HG02798 (cell line): ENCODE measurements at regions not wholly inside any gene's neighbourhood (a gene's known extent, or its start where the extent isn't known, plus 50 kb on each side); places are given as distances from the start of the nearest gene placed in this dataset.
A peak's percentile ranks its signal among the peaks of the same experiment; 100 is the strongest.
"Not testable (repeated sequence)": the region's sequence is repeated elsewhere in the genome, so short reads cannot be mapped to it uniquely, and the experiment has no call there.

Experiments
- ATAC-seq: cut with Tn5 transposase; IDR thresholded peaks from one replicate; pipeline ENCODE4 v1.9.1; 2021; ENCODE audit warnings: mild to moderate bottlenecking; ENCODE audit not compliant: unreplicated experiment, poor library complexity

DNA sequence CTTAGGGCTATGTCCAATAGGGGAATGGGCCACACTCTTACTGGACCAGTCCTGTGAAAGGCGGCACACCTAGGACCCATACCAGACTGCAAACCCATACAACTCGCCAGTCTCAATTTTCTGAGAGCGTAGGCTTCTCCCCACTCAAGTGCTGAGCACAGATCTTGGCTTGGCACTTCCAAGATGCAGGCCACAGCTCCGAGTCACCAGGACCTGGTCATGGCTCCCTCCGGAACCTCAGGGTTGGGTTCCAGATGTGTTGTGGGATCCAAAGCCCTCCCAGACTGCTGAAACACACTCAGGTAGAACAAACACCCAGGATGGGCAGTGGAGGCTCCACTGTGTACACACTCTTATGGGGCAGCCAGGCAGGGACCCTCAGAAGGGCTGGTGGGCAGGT is 103.3 kb downstream of the TMEM144 start:
- ATAC-seq = no peak

DNA sequence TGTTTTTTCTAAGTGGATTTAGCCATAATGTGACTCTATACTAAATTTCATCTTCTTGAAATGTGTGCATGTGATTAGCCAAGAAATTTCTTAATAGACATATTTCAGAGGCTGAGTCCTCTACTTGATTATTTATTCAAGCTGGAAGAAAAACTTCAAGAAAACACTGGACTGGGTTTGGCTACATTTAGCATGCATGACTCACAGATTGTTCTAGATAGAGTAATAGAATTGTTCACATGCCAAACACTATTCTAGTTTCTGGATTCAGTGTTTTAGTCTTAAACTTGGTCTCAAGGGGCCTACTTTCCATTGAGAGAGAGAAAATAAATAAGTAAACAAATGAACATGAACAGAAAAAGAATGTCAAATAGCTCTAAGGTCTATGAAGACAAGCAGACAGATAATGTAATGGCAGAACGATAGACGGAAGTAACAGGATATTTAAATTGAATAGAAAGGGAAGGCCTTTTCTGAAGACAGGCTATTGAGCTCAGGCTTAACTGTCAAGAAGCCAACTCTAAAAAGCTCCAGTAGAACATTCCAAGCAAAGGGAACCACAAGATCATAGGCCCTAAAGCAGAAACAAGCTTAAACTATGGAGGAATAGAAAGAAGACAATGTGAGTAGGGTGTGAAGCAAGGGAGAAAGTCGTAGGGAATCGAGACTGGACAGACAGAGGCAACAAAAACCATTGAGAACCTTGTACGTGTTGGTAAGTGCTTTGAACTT is 104.6 kb downstream of the TMEM144 start:
- no peak for ATAC-seq

DNA sequence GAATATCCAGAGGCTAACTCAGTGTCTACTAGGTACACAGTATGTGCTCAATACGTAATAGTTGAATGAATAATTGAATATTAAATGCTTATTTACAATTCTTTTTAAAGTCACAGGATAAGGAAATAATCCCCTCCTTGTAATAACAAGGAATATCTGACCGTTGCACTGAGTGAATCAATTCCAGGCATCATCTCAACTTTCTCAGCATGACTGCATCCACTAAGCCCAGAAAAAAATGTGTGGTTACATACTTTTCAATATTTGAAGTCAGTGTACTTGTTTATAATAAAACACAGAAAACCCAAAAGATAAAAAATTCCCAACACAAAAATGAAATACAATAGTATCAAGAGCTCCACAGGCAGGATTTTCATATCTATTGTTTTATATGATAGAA is 105.4 kb downstream of the TMEM144 start:
- ATAC-seq = no peak

DNA sequence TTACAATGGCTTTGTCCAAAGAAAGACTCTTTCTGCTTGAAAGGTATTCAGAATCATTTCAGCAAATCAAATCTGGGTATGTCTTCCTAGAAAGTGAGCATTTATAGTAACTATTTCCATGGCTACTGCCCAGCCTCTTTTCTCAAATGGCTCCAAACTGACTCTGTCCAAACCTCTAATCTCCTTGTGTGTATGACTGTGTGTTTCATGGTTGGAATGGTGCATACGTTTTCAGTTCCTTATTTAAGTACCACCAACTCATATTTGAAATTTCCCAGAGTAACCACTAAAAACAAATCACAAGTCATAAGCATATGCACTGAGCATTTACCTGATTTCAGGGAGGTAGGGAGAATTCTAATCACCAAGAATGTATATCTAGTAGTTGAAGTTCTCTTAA is 106.0 kb downstream of the TMEM144 start:
- ATAC-seq = peak; percentile 52

DNA sequence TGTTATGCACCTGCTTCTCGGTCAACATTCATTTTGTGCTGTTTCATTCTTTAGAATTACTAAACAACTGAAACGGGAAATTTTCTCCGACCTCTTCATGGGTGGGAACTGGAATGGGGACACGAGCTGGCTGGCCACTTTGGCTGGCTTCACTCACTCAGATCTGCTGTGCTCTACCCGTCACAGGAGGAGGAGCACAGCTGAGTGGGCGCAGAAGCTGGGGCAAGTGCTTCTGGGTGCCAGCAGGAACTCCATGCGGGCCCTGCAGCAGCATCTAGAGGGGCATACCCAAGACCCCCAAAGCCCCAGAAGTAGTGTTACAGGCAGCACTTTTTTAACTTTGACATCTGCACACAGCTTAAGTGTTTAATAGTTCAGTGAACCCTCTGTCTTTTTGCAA is 109.6 kb downstream of the TMEM144 start:
- no peak for ATAC-seq

DNA sequence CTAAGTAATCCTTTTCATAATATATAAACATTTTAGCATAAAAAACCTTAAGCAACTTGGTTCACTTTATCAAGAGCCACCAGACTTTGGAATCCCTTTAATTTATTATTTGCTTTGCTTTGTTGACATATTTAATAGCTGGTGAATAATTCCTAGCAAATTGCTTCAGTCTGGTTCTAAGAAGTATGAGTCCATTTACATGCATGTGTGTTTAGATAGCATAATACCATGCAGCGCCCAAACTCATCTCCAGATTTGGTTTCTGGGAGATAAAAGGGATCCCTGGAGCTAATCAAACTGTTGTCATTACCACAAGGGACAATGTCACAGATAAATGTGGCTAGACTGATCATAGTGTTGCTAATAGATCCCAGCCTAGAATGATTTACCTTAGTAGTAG is 111.8 kb downstream of the TMEM144 start:
- no peak for ATAC-seq

DNA sequence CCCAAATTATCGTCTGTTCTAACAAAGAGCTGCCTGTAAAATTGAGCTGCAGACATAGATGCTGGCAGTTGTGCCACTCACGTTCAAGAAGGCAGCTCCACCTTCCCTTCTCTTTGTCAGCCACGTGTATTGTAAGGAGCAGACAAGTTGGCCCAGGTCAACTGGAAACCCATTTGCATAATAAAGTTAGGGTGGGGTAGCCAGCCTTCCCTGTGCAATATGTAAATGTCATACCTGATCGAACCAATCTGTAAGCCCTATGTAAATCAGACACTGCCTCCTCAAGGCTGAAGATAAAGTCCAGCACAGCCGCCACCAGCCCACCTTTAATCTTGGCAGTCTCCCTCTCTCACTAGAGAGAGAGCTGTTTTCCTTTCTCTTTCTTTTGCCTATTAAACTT is 117.2 kb downstream of the TMEM144 start:
- no peak for ATAC-seq

DNA sequence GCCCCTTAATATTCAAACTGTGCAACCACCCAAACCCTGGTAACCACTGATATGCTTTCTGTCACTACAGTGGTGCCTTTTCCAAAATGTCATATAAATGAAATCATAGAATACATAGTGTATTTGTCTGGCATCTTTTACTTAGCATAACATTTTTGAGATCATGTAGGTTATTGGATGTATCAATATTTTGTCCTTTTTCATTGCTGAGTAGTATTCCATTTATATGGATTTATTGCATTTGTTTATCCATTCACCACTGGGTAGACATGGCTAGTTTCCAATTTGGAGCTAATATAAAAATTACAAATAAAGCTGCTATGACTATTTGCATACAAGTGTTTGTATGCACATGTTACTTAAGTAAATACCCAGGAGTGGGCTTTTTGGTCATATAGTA is 121.6 kb downstream of the TMEM144 start:
- ATAC-seq = no peak

DNA sequence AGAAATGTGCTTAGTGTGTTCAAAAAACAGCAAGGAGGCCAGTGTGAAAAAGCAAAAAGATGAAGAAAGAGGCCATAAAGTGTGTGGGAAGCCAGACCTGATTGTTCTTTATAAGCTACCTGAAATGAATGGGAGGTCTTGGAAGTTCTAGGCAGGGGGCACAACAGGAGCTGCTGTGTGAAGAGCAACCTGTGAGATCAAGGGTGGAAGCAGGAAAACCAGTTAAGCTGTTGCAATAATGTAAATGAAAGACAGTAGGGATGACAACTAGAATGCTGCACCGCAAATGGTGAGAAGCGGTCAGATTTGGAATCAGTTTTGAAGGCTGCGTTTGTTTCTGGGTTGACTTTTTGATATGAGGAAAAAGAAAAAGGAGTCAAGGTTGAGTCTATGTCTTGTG is 123.5 kb downstream of the TMEM144 start:
- ATAC-seq = no peak

DNA sequence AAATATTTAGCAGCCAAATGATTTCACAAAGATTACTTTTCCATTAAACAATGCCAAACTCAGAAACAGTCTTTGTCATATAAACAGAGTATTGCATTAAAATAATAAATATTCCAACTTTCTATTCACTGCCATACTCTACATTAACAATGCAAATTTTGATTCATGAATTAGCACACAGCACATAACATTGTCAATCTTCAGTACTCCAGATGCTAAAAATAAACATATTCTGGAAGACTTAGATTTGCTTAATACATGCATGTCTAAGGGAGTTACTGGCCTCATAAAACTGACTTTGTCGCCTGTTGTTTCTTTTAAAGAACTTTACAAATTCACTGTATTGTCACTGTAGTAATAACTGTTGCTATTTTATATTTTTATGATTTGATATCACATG is 131.6 kb downstream of the TMEM144 start:
- no peak for ATAC-seq

DNA sequence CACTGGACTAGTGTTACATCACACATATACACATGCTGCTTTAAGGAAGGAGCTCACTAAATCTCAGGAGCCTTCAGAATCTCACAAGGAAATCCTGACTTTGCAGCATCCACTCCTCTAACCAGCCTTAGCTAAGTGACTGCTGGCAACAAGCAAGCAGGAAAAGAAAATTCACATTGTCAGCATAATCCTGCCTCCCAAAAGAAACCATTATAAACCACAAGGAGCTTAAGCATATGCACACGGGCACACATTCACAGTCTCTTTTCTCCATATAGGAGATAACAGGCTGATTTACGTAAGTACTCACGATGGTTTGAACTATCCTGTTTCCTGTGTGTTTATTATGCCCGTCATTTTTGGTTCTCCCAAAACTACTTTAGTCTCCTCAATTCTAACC is 136.3 kb downstream of the TMEM144 start:
- no peak for ATAC-seq

DNA sequence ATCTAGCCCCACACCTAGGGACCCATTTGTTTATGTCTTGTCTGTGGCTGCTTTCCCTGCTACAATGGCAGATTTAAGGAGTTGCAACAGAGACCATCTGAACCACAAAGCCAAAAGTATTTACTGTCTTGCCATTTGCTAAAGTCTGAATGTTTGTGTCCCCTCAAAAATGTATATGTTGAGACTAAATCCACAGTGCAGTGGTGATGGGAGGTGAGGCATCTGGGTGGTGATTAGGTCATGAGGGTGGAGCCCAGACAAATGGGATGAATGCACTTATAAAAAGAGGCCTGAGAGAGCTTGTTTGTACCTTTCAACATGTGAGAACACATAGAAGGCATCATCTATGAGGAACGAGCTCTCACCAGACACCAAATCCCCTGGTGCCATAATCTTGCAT is 137.3 kb downstream of the TMEM144 start:
- no peak for ATAC-seq

DNA sequence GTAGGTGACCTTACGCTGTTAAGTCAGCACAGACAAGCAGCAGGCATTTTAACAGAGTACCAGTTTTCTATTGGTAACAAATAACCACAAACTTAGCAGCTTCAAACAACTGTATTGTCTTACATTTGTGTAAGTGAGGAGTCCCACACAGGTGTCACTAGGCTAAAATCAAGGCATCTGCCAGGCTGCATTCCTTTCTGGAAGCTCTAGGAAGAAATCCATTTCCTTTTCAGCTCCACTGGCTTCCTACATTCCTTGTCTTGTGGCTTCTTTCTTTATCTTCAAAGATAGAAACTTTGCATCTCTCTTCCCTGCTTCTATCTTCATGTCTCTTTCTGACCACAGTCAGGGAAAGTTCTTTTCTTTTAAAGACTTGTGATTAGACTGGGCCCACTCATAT is 139.9 kb downstream of the TMEM144 start:
- no peak for ATAC-seq

DNA sequence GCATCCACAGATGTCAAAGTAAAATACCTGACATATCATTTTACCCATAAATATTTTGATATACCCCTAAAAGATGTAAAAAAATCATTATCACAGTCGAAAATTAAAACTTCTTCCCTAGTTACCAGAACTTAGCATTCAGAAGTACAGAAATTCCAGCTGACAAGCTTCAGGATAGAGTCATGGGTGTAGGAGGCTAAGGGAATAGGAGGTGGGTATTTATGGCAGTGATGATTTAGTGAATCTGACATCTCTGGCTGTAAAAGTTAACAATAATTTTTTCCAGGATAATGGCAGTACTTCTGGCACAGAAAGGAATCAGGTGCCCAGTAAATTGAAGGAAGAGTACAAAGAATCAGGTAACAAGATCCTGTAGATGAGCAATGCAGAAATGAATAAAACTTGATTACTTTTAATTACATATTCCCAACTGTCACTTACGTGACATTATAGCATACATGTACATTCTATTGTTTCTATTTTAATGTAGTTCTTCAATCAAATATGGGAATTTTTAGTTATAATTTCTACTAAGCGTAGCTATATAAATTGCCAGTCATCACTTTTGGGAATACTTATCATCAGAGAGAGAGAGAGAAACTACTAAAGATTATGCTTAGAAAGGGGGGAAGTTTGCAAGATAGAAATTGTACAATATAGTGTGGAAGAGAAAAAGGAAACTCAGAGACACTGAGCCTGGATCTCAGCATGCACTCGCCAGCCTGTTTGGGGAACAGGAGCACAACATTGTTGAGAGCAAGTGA is 143.4 kb downstream of the TMEM144 start:
- no peak for ATAC-seq

DNA sequence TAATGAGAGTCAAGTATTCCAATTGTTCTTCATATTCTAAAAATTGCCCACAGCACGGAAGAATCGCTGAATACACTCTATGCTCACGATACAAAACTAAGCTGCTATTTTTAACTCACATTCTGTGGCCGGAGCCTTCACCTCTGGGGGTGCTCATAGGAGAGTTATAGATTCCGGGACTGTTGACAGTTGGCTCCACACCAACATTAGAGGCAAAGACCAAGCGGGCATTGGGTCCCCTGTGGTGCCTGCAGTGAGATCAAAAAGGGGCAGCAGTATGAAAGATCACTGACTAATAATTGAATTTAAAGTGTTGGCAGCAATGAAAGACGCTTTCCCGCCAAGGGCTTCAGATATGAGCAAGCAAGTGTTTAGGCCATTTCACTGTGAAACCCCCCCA is 146.0 kb downstream of the TMEM144 start:
- ATAC-seq = no peak

DNA sequence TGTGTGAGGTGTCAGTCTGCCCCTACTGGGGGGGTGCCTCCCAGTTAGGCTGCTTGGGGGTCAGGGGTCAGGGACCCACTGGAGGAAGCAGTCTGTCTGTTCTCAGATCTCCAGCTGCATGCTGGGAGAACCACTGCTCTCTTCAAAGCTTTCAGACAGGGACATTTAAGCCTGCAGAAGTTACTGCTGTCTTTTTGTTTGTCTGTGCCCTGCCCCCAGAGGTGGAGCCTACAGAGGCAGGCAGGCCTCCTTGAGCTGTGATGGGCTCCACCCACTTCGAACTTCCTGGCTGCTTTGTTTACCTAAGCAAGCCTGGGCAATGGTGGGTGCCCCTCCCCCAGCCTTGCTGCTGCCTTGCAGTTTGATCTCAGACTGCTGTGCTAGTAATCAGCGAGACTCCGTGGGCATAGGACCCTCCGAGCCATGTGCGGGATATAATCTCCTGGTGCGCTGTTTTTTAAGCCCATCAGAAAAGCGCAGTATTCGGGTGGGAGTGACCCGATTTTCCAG is 153.7 kb upstream of the RXFP1 start:
- ATAC-seq = not testable (repeated sequence)

DNA sequence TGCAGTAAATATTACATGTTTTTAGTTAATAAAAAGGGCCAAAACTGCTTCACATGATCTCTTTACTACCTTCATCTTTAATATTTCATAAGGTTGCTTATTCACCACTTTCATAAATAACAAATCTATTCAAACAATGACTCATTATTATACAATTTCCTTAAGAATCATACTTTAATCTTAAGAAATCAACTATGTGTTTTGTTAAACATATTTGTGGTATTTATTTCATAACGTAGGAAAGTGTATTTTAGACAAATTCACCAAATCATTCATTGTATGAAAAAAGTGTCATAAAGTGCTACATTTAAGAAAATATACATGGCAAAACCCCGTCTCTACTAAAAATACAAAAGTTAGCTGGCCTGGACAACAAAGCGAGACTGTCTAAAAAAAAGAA is 150.5 kb upstream of the RXFP1 start:
- no peak for ATAC-seq

DNA sequence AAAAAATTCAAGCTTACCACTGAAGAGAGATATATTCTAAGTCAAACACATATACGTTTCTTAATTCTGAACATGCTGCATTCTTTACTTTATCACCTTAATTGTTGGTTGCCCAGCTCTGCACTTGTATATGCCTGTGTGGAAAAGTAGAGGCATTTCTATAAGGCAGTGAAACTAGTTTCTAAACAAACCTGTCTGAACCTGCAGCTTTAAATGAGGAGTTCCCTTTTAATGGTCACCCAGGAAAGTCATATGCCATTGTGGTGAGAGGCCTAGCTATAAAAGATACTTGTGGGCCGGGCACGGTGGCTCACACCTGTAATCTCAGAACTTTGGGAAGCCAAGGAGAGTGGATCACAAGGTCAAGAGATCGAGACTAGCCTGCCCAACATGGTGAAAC is 147.4 kb upstream of the RXFP1 start:
- no peak for ATAC-seq

DNA sequence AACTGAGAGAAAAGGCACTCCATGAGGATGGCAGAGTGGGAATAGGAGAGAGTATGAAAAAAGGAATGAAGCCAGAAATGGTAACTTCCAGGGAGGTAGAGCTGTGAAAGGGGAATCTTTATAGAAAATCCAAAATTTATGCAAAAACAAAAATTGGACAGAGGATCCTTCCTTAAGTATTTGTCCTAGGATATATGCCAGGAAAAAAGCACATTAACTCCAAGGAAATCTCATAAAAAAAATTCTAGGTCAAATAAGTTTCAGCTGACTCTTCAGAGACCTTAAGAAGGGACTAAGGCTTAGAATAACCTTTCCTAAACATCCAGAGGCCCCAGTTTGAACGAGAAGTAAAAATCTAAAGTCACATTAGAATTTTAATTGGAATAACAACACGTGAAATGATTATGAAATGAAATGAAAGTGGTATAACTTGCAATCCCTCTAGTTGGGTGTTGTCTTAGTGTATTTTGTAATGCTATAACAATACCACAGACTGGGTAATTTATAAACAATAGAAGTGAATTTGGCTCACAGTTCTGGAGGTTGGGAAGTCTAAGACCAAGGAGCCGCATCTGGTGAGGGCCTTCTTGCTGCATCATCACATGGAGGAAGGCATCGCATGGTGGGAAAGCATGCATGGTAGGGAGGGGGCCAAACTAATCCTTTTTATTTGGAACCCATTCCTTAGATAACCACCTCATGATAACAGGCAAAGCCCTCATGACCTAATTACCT is 145.4 kb upstream of the RXFP1 start:
- no peak for ATAC-seq

DNA sequence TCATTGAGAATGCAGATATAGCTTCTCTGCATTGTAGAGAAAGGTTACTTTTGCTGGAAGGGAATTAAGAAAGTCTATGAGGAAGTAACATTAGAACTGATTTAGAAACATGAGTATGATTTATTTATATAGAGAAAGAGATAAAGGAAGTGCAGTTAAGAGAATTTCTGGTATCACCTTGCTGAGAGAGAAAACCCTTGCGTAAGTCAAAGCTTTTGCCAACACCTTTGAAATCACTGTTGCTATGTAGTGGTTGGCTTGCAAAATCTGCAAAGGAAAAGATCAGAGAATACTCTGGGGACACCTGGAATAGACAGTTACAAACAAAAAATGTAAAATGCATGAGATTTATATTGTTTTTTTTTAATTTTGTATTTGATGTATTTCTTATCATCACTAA is 137.3 kb upstream of the RXFP1 start:
- no peak for ATAC-seq

DNA sequence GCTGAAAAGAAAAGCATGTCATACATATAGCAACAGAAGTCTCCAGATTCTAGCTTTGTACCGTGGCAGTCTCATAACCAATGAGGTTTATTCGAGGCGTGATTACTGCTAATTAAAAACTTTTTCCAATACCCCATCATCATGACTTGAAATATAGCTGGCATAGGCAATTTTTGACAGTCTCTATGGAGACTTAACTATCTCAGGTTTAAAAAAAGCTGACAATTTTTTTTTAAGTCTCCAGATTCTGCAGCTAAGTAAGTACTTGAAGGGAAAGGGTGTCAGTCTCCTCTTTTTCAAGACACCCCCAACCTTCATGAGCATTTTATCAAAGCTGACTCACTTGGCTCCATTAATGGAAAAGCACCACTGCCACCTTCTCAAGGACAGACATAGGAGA is 126.3 kb upstream of the RXFP1 start:
- no peak for ATAC-seq
